ENCODE measurements at regions not wholly inside any gene's neighbourhood (a gene's known extent, or its start where the extent isn't known, plus 50 kb on each side); places are given as distances from the start of the nearest gene placed in this dataset.

- no peak for ATAC-seq (ENCODE audit: low read depth)
- Histone ChIP-seq H3K9me1 (ENCODE audit: insufficient read depth, low read length) (no peaks in the 10 kb centered on the region), H3K4me2 (ENCODE audit: low read depth, low read length) (no peak overlapping the region), H3K4ac (ENCODE audit: low read depth, low read length) (no peak overlapping the region), H3K9me3 (ENCODE audit: control insufficient read depth, insufficient read depth, low read length) (no peaks in the 10 kb centered on the region; the same call in 1 of the 2 replicates), H3K27me3 (ENCODE audit: control insufficient read depth, insufficient read depth, low read length) (peaks cover 5% of the 10 kb centered on the region), H2AK9ac (replicated peaks; ENCODE audit: low read depth, low read length, poor library complexity) (no peak overlapping the region), H3K27ac (ENCODE audit: insufficient read depth, low read length) (no peak overlapping the region), H3K23ac (ENCODE audit: low read depth, low read length) (no peak overlapping the region), H3K56ac (ENCODE audit: extremely low read depth, insufficient read depth, low read length) (no peak overlapping the region; the same call in 1 of the 2 replicates), H2AFZ (replicated peaks; ENCODE audit: low read length, poor library complexity) (no peak overlapping the region), H2BK120ac (ENCODE audit: low read depth, low read length) (no peak overlapping the region), H4K8ac (ENCODE audit: low read depth in 2 of 2, low read length in 2 of 2) (no peak overlapping the region), H4K5ac (ENCODE audit: low read depth, low read length) (no peak overlapping the region), H4K20me1 (ENCODE audit: insufficient read depth, low read length) (no peaks in the 10 kb centered on the region), H2BK5ac (ENCODE audit: low read depth, low read length, poor library complexity, severe bottlenecking) (no peak overlapping the region), H3K79me1 (ENCODE audit: low read depth in 1 of 2, low read length in 2 of 2) (no peaks in the 10 kb centered on the region), H2BK15ac (ENCODE audit: low read depth, low read length) (no peak overlapping the region), H3K36me3 (ENCODE audit: control insufficient read depth, insufficient read depth, low read length) (no peaks in the 10 kb centered on the region), H3K18ac (ENCODE audit: low read depth, low read length) (no peak overlapping the region), H4K91ac (ENCODE audit: insufficient read depth, low read depth, low read length) (no peak overlapping the region), H3K14ac (replicated peaks; ENCODE audit: low read depth, low read length) (no peak overlapping the region), H2BK20ac (ENCODE audit: low read depth, low read length) (no peak overlapping the region), H3K4me1 (ENCODE audit: control insufficient read depth, insufficient read depth, low read length) (no peaks in the 10 kb centered on the region), H3K9ac (ENCODE audit: low read depth, low read length) (no peak overlapping the region), H2AK5ac (ENCODE audit: low read depth, low read length) (no peak overlapping the region), H3K4me3 (ENCODE audit: insufficient read depth, low read depth, low read length) (no peak overlapping the region)
- in situ Hi-C loops (cut with MboI; ENCODE audit: low sequenced_read_pairs), result no loop called here
- ChIA-PET CTCF (no interaction called here), POLR2A (ENCODE audit: unreplicated experiment) (no interaction called here)
- no peak for DNase-seq
- WGBS, 2 experiments (ENCODE audit: extremely low coverage in 2 of 2, insufficient read length in 1 of 2), result no CpG with 5 or more reads among the region's 3 CpGs
- dilution Hi-C loops (cut with HindIII; ENCODE audit: low sequenced_read_pairs, unreplicated experiment), result no loop called here
- BruUV-seq (replicated peaks), result no TSS peak
- TF ChIP-seq USF2 (IDR thresholded peaks at IDR 0.05; ENCODE audit: low read depth, low read length) (no peak), POLR2A (IDR thresholded peaks at IDR 0.05; ENCODE audit: low read depth, low read length) (no peak), MXI1 (IDR thresholded peaks at IDR 0.05; ENCODE audit: borderline replicate concordance, low read depth, low read length) (no peak), RFX5 (IDR thresholded peaks at IDR 0.05; ENCODE audit: low read depth, low read length) (no peak), RCOR1 (IDR thresholded peaks at IDR 0.05; ENCODE audit: insufficient replicate concordance, low read length) (no peak), FOS (IDR thresholded peaks at IDR 0.05; ENCODE audit: low read depth, low read length) (no peak), MAZ (IDR thresholded peaks at IDR 0.05; ENCODE audit: borderline replicate concordance, low read depth, low read length) (no peak), BHLHE40 (IDR thresholded peaks at IDR 0.05; ENCODE audit: low read depth, low read length) (no peak), RAD21 (IDR thresholded peaks at IDR 0.05; ENCODE audit: low read length) (no peak), SMC3 (IDR thresholded peaks at IDR 0.05; ENCODE audit: low read depth, low read length) (no peak)
- TF ChIP-seq, protein P1, sequence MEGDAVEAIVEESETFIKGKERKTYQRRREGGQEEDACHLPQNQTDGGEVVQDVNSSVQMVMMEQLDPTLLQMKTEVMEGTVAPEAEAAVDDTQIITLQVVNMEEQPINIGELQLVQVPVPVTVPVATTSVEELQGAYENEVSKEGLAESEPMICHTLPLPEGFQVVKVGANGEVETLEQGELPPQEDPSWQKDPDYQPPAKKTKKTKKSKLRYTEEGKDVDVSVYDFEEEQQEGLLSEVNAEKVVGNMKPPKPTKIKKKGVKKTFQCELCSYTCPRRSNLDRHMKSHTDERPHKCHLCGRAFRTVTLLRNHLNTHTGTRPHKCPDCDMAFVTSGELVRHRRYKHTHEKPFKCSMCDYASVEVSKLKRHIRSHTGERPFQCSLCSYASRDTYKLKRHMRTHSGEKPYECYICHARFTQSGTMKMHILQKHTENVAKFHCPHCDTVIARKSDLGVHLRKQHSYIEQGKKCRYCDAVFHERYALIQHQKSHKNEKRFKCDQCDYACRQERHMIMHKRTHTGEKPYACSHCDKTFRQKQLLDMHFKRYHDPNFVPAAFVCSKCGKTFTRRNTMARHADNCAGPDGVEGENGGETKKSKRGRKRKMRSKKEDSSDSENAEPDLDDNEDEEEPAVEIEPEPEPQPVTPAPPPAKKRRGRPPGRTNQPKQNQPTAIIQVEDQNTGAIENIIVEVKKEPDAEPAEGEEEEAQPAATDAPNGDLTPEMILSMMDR (conservative IDR thresholded peaks at IDR 0.05; ENCODE audit: low read depth, low read length), result no peak
- TF ChIP-seq, protein P2, sequence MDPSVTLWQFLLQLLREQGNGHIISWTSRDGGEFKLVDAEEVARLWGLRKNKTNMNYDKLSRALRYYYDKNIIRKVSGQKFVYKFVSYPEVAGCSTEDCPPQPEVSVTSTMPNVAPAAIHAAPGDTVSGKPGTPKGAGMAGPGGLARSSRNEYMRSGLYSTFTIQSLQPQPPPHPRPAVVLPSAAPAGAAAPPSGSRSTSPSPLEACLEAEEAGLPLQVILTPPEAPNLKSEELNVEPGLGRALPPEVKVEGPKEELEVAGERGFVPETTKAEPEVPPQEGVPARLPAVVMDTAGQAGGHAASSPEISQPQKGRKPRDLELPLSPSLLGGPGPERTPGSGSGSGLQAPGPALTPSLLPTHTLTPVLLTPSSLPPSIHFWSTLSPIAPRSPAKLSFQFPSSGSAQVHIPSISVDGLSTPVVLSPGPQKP (IDR thresholded peaks at IDR 0.05; ENCODE audit: borderline replicate concordance, low read depth, low read length), result no peak
- intact Hi-C loops (cut with micrococcal nuclease), result no loop called here
Observed at GRCh38 chr10:31730776-31731175, 197.9 kb downstream of the ARHGAP12 start.
